GM18508 (cell line): ENCODE measurements at regions not wholly inside any gene's neighbourhood (a gene's known extent, or its start where the extent isn't known, plus 50 kb on each side); places are given as distances from the start of the nearest gene placed in this dataset.
"Not testable (repeated sequence)": the region's sequence is repeated elsewhere in the genome, so short reads cannot be mapped to it uniquely, and the experiment has no call there.

Experiments used
- ATAC-seq: cut with Tn5 transposase; IDR thresholded peaks from one replicate; pipeline ENCODE4 v1.9.1; 2021; ENCODE audit warnings: moderate number of reproducible peaks; ENCODE audit not compliant: insufficient read depth, unreplicated experiment

DNA sequence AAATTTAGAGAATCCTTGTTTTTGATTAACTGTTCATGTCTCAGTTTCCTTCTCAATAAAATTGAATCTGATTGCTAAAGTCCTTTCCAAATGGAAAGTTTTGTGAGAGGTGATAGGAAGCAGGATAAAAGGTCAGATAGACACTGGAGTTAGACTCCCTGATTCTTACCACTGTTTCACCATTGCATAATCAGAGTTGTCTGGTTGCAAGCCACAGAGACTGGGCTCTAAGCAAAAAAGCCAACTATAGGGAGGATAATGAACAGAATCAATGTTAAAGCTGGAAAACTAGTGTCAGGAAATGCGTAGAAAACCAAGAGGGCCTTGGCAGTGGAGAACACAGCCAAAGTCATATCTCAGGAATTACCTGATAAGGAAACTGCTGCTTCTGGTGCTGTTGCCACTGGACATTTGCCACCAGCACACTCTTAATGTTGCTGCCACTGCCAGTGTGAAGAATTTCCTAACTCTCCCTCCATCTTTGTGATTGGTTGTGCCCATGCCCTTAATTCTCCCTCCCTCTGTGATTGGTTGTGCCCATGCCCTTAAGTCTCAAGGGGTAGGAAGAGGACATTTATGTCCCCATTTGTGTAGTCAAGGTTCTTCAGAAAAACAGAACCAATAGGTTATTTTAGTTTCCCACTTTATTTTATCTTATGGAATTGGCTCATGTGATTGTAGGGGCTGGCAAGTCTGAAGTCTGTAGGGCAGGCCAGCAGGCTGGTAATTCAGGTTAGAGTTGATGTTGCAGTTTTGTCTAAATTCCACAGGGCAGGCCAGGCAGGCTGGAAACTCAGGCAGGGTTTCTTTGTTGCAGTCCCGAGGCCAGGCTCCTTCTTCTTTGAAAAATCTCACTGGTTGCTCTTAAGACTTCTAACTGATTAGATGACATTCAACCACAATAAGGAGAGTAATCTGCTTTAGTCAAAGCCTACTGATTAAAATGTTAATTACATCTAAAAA lies 639.0 kb downstream of the REEP3 start:
- ATAC-seq: no peak

DNA sequence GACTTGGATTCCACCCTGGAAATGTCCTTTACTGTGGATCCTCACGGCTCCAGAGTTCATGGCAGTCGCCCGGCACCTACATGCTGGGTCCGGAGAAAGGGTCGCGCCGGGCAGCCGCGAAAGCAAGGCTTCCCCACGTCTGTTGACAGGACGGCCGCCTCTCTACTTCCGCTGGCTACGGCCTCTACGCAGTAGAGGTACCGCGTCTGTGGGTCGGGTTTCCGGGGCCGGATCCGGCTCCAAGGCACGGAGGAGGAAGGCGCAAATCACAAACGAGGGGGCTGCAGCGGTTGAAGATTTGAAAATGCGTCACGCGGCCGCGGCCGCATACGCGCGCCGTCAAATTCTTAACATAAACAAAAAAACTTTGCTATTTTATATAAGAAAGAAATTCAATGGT lies 649.6 kb downstream of the REEP3 start:
- no peak for ATAC-seq

DNA sequence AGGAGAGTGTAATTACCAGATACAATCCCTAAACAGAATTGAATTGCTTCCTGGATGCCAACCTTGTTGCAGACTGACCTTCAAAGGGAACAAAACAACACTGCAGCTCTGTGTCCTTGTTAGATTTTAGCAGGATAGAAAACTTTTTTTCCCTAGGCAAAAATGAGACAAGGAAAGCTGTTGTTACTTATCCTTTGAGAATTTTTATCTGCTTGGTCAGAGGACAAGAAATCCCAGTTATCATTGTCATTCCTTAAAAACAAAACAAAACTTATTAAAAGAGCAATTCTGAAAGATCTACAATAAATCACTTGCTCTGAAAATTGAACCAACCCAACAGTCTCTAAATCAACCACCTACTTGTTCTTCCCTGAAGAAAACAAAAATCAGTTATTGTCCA lies 652.6 kb downstream of the REEP3 start:
- ATAC-seq: no peak

DNA sequence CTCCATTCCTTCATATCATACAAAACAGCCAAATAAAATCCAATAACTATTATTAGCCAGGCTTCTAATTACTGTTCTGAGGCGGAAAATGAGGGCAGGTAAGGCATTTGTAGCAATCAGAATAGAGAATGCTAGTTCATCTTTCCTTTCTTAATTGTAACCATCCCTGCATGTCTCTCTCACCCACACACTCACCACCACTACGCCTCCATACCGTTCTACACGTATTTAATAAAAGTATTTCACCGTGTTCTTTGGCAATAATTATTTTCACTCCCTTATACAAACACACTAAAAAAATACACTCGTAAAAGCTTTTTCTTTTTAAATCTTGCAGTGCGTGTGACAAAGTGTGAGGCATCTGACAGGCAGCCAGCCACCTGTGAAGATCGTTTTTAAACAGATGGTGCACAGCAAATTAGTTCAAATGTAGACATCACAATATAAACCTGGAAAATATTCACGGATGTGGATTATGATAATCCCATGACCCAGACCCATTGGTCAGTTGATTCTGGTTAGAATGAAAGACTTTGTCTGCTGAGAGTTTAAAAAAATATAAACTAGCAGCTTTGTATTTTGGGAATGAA lies 653.6 kb downstream of the REEP3 start:
- no peak for ATAC-seq

DNA sequence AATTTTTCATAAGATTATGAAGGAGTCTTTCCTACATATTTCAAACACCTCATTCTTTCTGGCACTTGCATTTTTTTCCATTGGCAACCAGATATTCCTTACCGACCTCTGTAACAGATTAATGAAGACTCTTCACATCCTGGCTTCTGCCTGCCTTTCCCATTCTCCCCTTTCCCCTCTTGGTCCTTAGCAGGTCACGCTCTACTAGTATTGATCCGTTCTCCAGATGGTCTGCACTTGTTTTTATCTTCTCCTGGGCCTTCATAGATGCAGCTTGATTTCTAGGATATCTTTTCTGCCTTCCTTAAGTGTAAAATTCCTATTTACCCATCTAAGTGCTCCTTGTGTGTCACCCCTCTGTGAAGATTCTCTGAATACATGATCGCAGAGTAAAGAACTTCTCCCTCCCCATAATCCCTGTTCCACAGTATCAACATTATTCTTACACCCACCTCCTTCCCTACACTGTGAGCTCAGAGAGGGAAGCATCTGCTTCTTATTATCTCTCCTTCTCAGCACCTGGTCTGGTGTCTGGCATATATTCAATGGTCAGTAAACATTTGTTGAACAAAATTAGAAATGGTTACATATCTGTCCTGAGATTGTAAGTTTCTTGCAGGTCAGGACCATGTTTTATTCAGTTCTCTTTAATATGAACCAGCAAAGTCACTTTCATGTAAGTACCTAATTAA lies 654.2 kb downstream of the REEP3 start:
- no peak for ATAC-seq

DNA sequence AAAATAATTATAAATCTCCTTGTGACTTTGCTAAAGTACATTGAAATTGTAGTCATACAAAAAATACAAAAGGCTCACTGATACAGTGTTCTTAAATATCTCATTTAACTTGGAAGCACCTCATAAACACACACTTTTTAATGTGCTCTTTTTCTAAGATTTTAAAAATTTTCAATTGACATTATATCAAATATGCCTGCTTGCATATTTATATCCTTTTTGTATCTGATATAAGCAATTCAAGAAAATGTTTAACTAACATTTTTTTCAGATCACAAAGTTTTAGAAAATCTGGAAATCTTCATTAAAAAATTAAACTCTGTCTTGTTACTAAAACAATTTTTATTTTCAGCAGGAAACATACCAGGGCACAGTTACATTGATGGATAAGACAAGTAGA lies 661.5 kb downstream of the REEP3 start:
- no peak for ATAC-seq

DNA sequence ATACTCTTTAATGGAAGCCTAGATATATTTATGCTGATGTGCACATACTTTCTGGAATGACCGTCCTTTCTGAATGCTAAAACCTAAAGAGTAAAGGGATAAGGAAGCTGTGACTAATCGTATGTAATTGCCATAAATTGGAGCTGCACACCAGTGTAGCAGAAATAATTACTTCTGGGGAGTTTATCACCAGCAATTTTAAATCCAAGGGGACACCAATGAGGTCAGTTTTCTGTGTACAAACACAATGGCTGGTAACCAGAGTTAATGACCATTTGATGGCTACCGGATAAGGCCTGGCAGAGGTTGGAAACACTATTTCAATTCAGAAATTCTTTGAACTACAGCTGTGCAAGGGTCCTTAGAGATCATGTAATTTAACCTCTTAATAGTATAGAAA lies 670.1 kb downstream of the REEP3 start:
- no peak for ATAC-seq

DNA sequence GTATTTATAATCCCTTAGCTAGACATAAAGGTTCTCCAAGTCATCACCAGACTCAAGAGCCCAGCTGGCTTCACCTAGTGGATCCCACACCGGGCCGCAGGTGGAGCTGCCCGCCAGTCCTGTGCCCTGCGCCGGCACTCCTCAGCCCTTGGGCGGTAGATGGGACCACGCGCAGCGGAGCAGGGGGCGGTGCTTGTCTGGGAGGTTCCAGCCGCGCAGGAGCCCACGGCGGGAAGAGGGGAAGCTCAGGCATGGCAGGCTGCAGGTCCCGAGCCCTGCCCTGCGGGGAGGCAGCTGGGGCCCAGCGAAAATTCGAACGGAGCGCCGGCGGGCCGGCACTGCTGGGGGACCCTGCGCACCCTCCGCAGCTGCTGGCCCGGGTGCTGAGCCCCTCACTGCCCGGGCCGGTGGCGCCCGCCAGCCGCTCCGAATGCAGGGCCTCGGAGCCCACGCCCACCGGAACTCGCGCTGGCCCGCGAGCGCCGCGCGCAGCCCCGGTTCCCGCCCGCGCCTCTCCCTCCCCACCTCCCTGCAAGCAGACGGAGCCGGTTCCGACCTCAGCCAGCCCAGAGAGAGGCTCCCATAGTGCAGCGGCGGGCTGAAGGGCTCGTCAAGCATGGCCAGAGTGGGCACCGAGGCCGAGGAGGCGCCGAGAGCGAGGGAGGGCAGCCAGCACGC lies 675.6 kb downstream of the REEP3 start:
- ATAC-seq: no peak

DNA sequence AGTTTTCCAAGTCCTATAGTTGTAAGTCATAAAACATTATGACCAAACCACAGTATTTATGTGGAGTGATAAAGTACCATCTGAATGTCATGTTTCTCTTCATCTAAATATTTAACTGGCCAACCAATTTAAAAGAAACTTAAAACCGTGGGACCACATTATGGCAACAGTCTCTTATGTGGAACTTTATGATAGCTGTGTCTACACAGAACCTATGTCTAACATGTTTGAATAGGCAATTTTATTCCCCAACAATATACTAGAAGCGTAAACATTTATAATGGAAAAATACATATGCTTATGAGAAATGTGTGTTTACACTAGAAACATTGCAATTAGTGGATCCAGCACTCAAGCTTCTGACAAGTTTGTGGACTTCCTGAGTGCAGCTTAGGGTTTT lies 680.7 kb downstream of the REEP3 start:
- ATAC-seq: no peak

DNA sequence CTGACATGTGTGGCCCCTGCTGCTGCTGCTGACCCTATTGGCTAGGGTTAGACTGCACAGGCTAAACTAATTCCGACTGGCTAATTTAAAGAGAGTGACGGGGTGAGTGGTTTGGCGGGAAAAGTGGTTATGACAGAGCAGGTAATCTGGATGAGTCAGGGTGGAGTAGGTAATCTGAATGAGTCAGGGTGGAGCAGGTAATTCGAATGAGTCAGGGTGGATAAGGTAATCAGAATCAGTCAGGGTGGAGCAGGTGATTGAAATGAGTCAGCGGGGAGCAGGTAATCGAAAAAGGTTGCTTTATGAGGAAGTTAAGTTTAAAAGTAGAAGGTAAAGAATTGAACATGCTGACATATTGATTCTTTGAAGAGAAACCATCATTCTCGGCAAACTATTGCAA lies 683.3 kb downstream of the REEP3 start:
- ATAC-seq: not testable (repeated sequence)

DNA sequence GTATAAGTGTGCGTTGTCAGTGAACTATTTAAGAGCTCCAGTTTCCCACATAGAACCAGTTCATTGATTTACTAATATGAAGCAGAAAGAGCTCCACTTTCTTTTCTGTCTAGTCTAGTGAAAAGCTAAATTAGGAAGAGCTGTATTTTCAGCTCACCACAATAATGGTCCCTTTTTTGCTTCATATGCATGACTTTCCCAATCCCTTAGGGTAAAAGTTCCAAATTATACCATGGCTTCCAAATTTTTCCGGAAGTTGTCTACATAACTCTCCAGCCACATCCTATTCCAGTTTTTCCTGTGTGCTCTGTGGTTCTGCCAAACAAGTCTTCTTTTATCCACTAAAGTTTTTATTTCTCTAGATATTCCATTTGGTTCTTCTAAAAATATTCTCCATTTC lies 685.2 kb downstream of the REEP3 start:
- no peak for ATAC-seq

DNA sequence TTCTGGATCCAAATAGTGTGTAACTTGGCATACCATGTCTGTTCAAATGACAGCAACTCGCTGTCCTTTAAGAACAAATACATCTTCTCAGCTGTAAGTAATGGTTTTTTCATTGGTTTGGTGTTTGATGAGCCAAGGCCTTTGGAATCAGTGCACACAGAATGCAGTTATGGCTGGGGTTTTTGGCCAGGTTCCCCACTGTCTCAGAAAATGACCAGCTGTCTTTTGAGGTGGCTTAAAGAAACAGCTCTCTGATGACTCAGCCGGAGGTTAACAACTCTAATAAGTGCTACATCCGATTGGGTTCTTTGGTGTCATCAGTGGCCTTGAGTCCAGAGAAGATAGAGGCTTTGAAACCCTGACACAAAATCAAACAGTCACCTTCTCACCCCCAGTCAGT lies 688.4 kb downstream of the REEP3 start:
- ATAC-seq: no peak

DNA sequence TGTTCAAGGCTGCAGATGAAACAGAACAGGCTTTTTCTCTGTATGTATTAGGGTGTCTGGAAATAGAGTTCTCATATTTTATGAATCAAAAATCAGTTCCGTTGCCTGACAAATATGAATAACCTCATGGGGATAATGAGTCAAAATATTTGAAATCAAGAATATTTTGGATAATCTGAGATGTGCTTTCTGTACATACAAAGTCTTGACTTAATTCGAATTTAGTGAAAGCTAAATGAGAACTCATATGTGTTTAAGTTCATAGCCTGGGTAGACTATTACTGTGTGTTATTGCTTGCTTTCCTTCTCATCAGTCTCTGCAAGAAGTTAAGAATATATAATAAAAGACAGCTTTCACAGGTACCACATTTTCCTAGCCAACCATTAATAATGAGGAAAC lies 689.0 kb downstream of the REEP3 start:
- ATAC-seq: no peak

DNA sequence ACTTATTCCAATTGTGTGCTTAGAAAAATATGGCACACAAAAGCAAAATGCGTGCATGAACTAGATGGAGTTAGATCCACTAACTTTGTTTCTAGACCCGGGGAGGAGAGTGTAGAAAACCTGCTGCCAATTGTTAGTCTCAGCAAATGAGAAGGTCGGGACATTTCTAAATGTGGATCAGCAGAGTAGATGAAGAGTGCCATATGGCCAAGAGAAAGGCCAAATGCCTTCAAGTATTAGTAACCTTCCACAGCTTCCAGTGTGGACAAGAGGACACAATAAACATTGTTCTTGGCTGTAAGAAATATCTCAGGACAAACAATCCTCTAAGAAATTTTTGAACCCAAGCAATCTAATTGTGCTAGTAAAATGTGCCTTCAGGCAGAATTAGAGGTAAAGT lies 690.3 kb downstream of the REEP3 start:
- ATAC-seq: no peak

DNA sequence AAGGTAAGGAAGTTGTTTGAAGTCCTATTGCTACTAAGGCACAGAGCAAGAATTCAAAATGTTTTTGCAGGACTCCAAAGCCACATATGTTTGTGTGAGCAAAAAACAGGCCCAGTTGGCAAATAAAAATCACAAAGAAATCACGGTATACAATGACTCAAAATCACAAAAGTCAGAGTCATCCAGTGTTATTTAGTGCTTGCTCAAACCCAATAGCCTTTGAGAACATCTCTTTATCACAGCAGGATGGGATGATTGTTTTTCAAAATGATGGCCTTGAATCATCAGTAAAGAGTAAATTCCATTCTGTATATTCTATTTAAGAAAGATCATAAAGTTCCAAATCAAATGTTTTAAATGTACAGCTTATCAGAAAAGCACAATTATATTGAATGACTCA lies 693.9 kb downstream of the REEP3 start:
- no peak for ATAC-seq

DNA sequence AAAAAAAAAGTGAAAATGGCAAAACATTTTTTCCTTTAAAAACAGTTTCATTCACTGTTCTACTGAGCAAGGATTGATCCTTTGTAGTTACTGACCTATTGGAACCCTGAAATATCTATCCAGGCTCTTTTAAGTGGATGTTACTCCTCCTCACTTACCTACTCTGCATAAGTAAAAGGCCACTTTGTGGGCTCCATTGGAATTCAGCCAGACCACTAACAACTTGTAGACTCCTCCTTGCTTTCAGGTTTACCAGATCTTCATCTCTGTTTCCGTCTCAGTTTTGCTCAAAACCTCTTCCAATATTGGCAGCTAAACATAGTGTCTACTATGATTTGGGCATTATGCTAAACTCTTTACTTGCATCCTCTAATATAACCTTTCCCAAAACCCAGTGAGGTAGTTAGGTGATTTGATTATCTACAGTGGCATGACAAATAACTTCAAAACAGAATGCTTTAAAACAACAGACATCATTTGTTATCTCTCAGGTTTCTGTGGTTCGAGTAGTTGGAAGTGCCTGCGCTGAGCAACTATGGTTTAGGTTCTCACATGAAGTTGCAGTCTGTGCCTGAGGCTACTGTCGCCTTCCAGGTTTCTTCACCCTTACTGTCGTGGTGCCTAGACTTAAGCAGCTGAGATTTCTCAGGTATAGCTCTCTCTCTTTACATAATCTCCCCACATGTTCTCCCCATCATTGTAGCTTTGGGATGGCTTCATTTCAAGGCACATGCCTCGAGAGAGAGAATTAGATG lies 698.2 kb downstream of the REEP3 start:
- ATAC-seq: no peak

DNA sequence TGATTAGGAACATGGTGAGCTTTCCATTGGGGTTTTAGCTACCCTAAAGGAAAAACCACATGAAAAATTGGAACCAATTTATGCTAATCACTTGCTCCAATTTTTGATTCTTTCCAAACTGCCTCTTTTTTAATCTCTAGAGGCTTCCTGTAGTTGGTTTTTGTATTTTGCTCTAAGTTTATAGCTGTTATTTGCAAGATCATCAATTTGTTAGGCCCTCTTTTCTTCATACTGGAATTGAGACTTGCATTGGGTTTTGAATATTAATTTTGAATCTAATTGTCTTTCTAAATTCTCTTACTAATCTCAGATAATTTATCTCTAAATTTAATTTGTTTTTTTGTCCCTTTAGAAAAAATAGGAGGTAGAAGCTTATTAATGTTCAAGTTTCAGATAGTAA lies 713.3 kb downstream of the REEP3 start:
- ATAC-seq: no peak

DNA sequence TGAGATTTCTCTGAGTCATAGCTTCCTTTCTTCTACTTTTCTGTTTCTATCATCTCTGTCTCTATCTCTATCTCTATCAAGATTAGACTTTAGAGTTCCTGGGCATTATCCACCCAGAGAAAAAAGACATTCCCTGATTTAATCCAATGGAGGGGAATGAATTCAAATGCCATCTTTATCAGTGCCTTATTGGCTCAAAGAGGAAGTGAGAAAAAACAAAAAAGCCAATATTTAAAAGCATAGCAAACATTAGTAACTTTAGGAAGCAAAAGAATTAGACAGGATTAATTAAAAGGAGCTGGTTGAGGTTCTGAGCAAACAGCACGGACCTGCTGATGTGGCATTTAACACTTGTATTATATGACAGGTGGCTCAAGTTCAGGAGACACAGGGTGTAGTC lies 736.5 kb downstream of the REEP3 start:
- no peak for ATAC-seq

DNA sequence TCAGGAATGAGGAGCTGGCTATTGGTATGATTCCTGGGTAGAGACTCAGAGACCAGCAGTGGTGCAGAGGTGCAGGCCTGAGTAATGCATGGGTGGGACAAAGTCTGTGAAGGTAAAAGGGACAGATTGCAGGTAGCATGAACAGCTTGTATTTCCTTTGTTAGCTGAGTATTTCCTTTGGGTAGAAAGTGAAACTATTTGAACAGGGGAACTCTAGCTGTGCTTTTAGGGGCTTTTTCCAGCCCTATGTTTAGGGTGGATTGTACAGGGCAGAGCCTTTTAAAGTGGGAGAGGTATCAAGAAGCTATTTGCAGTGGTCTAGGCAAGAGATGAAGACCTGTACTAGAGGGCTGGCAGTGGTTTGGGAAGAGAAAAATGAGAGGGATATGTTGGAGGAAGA lies 739.9 kb downstream of the REEP3 start:
- peak; percentile 87 for ATAC-seq

DNA sequence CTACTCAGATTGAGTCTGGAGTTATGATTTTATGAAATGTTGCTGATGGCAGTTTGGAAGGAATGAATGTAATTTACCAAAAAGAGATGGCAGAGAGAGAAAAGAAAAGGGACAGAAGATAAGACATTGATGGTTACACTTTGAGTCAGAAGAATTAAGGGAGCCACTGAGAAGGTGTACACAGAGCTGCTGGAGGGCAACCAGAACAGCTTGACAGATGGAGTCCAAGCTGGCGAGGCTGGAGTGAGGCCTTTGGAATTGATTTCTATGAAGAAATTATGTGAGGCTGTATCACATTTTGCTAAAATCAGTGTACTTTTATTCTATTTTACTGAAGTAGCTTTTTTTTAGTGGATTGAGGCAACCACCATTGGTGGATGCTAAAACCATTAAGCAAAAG lies 740.5 kb downstream of the REEP3 start:
- no peak for ATAC-seq
